H9 (cell line): ENCODE measurements at regions not wholly inside any gene's neighbourhood (a gene's known extent, or its start where the extent isn't known, plus 50 kb on each side); places are given as distances from the start of the nearest gene placed in this dataset.

Experiments used
- DNase-seq: peaks from one replicate; pipeline ENCODE4 v3.0.0-alpha.2; 2017
- H2AFZ ChIP-seq: one replicate; pipeline ENCODE4 v1.6.1; 2013; ENCODE audit warnings: mild to moderate bottlenecking, low read length, control low read depth, moderate library complexity
- H2AK5ac ChIP-seq: 2 replicates; pipeline ENCODE4 v1.6.1; 2013; ENCODE audit warnings: low read length, control low read depth, mixed read lengths; ENCODE audit not compliant: insufficient read length
- H2BK120ac ChIP-seq: one replicate; pipeline ENCODE4 v1.6.1; 2013; ENCODE audit warnings: low read depth, mild to moderate bottlenecking, low read length, control low read depth, inconsistent platforms; ENCODE audit not compliant: poor library complexity, severe bottlenecking
- H2BK12ac ChIP-seq: 2 replicates; pipeline ENCODE4 v1.6.1; 2013; ENCODE audit warnings: low read length, control low read depth, mixed read lengths, low read depth; ENCODE audit not compliant: insufficient read length
- H2BK15ac ChIP-seq: 2 replicates; pipeline ENCODE4 v1.6.1; 2013; ENCODE audit warnings: low read depth, low read length, control low read depth
- H2BK20ac ChIP-seq: one replicate; pipeline ENCODE4 v1.6.1; 2013; ENCODE audit warnings: low read depth, mild to moderate bottlenecking, low read length, control low read depth, inconsistent platforms; ENCODE audit not compliant: poor library complexity, severe bottlenecking
- H2BK5ac ChIP-seq: 2 replicates; pipeline ENCODE4 v1.6.1; 2013; ENCODE audit warnings: low read length, control low read depth, mixed read lengths; ENCODE audit not compliant: insufficient read length
- H3K14ac ChIP-seq: 2 replicates; pipeline ENCODE4 v1.6.1; 2013; ENCODE audit warnings: low read length, control low read depth; ENCODE audit not compliant: insufficient read depth
- H3K18ac ChIP-seq: 2 replicates; pipeline ENCODE4 v1.6.1; 2013; ENCODE audit warnings: low read depth, mild to moderate bottlenecking, mixed read lengths, low read length, control low read depth; ENCODE audit not compliant: insufficient read length
- H3K23ac ChIP-seq: 2 replicates; pipeline ENCODE4 v1.6.1; 2013; ENCODE audit warnings: low read length, control low read depth, mixed read lengths, low read depth; ENCODE audit not compliant: insufficient read length
- H3K23me2 ChIP-seq: 2 replicates; pipeline ENCODE4 v1.6.1; 2013; ENCODE audit warnings: low read depth, mild to moderate bottlenecking, mixed read lengths, low read length, control low read depth; ENCODE audit not compliant: insufficient read length, poor library complexity, severe bottlenecking
- H3K27ac ChIP-seq: 2 replicates; pipeline ENCODE4 v1.5.1; 2013; ENCODE audit warnings: low read length, control low read depth, mixed read lengths, low read depth; ENCODE audit not compliant: insufficient read length
- H3K27me3 ChIP-seq: 2 replicates; pipeline ENCODE4 v1.6.1; 2013; ENCODE audit warnings: low read length, control low read depth, inconsistent platforms; ENCODE audit not compliant: insufficient read depth
- H3K4ac ChIP-seq: 2 replicates; pipeline ENCODE4 v1.6.1; 2013; ENCODE audit warnings: low read depth, mild to moderate bottlenecking, control low read depth, inconsistent platforms, low read length, moderate library complexity
- H3K4me1 ChIP-seq: 2 replicates; pipeline ENCODE4 v1.6.1; 2013; ENCODE audit warnings: low read length, control low read depth, inconsistent platforms; ENCODE audit not compliant: insufficient read depth
- H3K4me2 ChIP-seq: 2 replicates; pipeline ENCODE4 v1.6.1; 2013; ENCODE audit warnings: low read length, control low read depth, mixed read lengths; ENCODE audit not compliant: insufficient read length, insufficient read depth
- H3K56ac ChIP-seq: 2 replicates; pipeline ENCODE4 v1.6.1; 2013; ENCODE audit warnings: low read depth, mild to moderate bottlenecking, mixed read lengths, low read length, control low read depth; ENCODE audit not compliant: insufficient read length
- H3K79me1 ChIP-seq: 2 replicates; pipeline ENCODE4 v1.6.1; 2013; ENCODE audit warnings: low read depth, mild to moderate bottlenecking, moderate library complexity, low read length, control low read depth, inconsistent platforms; ENCODE audit not compliant: insufficient read depth, poor library complexity, severe bottlenecking
- H3K79me2 ChIP-seq: 2 replicates; pipeline ENCODE4 v1.6.1; 2013; ENCODE audit warnings: low read length, control low read depth, inconsistent platforms; ENCODE audit not compliant: insufficient read depth
- H3K9ac ChIP-seq: 2 replicates; pipeline ENCODE4 v1.6.1; 2013; ENCODE audit warnings: low read length, control low read depth, mixed read lengths; ENCODE audit not compliant: insufficient read length; ENCODE audit errors: extremely low read depth
- H3K9me3 ChIP-seq: one replicate; pipeline ENCODE4 v1.6.1; 2013; ENCODE audit warnings: low read depth, low read length, inconsistent platforms; ENCODE audit not compliant: control insufficient read depth
- H3T11ph ChIP-seq: one replicate; pipeline ENCODE4 v1.6.1; 2013; ENCODE audit warnings: mild to moderate bottlenecking, low read length, control low read depth, inconsistent platforms
- H4K20me1 ChIP-seq: one replicate; pipeline ENCODE4 v1.6.1; 2013; ENCODE audit not compliant: control insufficient read depth, insufficient read length, insufficient read depth
- H4K5ac ChIP-seq: 2 replicates; pipeline ENCODE4 v1.6.1; 2013; ENCODE audit warnings: low read depth, mild to moderate bottlenecking, mixed read lengths, low read length, control low read depth; ENCODE audit not compliant: insufficient read length
- H4K8ac ChIP-seq: replicated peaks from 2 replicates; pipeline ENCODE4 v1.6.1; 2013; ENCODE audit warnings: low read length, control low read depth, mixed read lengths, low read depth; ENCODE audit not compliant: insufficient read length
- H4K91ac ChIP-seq: 2 replicates; pipeline ENCODE4 v1.6.1; 2013; ENCODE audit warnings: low read depth, mild to moderate bottlenecking, moderate library complexity, mixed read lengths, low read length, control low read depth; ENCODE audit not compliant: insufficient read length
- H3K27ac Mint-ChIP-seq, 3 experiments: 2 replicates in 2 of 3; 3 replicates in 1 of 3; pipeline ENCODE4 v1.8.0; 2020 to 2021; ENCODE audit warnings: mixed read lengths in 3 of 3, mild to moderate bottlenecking in 1 of 3, moderate library complexity in 1 of 3
- H3K27me3 Mint-ChIP-seq: 2 replicates; pipeline ENCODE4 v1.8.0; 2021; ENCODE audit warnings: low read depth, mild to moderate bottlenecking, moderate library complexity, mixed read lengths
- H3K36me3 Mint-ChIP-seq, 3 experiments: 2 replicates in 2 of 3; 3 replicates in 1 of 3; pipeline ENCODE4 v1.8.0; 2020 to 2021; ENCODE audit warnings: low read depth in 3 of 3, mixed read lengths in 3 of 3; ENCODE audit not compliant: insufficient read depth in 1 of 3
- H3K4me1 Mint-ChIP-seq, 2 experiments: 2 replicates each; pipeline ENCODE4 v1.8.0; 2020; ENCODE audit warnings: mixed read lengths in 2 of 2
- H3K4me3 Mint-ChIP-seq, 2 experiments: 2 replicates in 1 of 2; 3 replicates in 1 of 2; pipeline ENCODE4 v1.8.0; 2020 to 2021; ENCODE audit warnings: mild to moderate bottlenecking in 2 of 2, mixed read lengths in 2 of 2, moderate library complexity in 1 of 2
- H3K9me3 Mint-ChIP-seq, 2 experiments: 2 replicates in 1 of 2; 3 replicates in 1 of 2; pipeline ENCODE4 v1.8.0; 2020; ENCODE audit warnings: mild to moderate bottlenecking in 2 of 2, mixed read lengths in 2 of 2, moderate library complexity in 1 of 2
- WGBS: extraction: QIAGEN DNeasy Blood & Tissue Kit; methylation state at CpG from one replicate; pipeline ENCODE4 v1.1.7; 2013; ENCODE audit warnings: missing lambda C conversion rate, low lambda C conversion rate, mixed read lengths; ENCODE audit not compliant: insufficient read length; ENCODE audit errors: extremely low coverage; 5-methylcytosine and 5-hydroxymethylcytosine counted together
- TF ChIP-seq, protein P1 (sequence below): fragments of 200-600 bp; sonication (generic); conservative IDR thresholded peaks from 3 replicates; pipeline ENCODE4 v1.8.0; 2021; ENCODE audit warnings: antibody characterized with exemption, mild to moderate bottlenecking

DNA sequence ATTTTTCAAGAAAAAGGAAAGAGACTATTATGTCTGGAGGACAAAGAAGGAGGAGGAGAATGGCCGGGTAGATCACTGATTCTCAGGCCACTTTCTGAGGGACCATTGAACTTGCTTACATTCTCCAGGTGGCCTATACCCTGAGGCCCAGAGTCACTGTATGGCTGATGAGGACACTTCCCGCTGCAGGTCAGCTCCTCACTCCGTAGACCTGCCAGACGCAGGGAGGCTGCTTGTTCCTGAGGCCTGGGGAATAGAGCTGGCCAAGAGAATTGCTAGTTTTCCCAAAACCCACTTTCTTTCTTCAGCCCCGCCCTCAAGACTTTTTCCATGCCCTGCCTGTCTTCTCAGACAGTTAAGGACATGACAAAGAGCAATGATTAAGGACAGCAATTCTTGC is 510.5 kb upstream of the TBX3 start:
- H3K79me1 ChIP-seq: no peaks in the 10 kb centered on the region
- whole genome bisulfite sequencing: no CpG with 5 or more reads among the region's 5 CpGs
- Mint-ChIP-seq H3K27ac (peak overlapping the region in 1 of 3 experiments; percentile 82; a peak in 2 of 7 replicates), H3K9me3 (peaks cover 3 to 4% of the 10 kb centered on the region in 2 experiments; a peak in 3 of 5 replicates), H3K4me1 (peaks cover 10 to 15% of the 10 kb centered on the region in 2 experiments), H3K36me3 (peaks cover 0 to 9% (median 0%) of the 10 kb centered on the region in 3 experiments; a peak in 4 of 7 replicates), H3K4me3 (no peak overlapping the region), H3K27me3 (no peaks in the 10 kb centered on the region)
- no peak overlapping the region for H3K18ac ChIP-seq
- H3K4me2 ChIP-seq: no peak overlapping the region
- H3K4me1 ChIP-seq: no peaks in the 10 kb centered on the region; the same call in 1 of the 2 replicates
- H2BK15ac ChIP-seq: no peak overlapping the region
- H3K4ac ChIP-seq: no peak overlapping the region
- no peak overlapping the region for H4K91ac ChIP-seq
- H2AK5ac ChIP-seq: no peak overlapping the region
- no peak overlapping the region for H2BK5ac ChIP-seq
- H3K23me2 ChIP-seq: no peaks in the 10 kb centered on the region
- no peaks in the 10 kb centered on the region for H3K79me2 ChIP-seq
- H2BK12ac ChIP-seq: no peak overlapping the region
- H4K5ac ChIP-seq: no peak overlapping the region
- no peaks in the 10 kb centered on the region for H3K9me3 ChIP-seq
- TF ChIP-seq, protein P1, sequence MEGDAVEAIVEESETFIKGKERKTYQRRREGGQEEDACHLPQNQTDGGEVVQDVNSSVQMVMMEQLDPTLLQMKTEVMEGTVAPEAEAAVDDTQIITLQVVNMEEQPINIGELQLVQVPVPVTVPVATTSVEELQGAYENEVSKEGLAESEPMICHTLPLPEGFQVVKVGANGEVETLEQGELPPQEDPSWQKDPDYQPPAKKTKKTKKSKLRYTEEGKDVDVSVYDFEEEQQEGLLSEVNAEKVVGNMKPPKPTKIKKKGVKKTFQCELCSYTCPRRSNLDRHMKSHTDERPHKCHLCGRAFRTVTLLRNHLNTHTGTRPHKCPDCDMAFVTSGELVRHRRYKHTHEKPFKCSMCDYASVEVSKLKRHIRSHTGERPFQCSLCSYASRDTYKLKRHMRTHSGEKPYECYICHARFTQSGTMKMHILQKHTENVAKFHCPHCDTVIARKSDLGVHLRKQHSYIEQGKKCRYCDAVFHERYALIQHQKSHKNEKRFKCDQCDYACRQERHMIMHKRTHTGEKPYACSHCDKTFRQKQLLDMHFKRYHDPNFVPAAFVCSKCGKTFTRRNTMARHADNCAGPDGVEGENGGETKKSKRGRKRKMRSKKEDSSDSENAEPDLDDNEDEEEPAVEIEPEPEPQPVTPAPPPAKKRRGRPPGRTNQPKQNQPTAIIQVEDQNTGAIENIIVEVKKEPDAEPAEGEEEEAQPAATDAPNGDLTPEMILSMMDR: no peak
- no peak overlapping the region for H3K9ac ChIP-seq
- H4K20me1 ChIP-seq: no peaks in the 10 kb centered on the region
- DNase-seq: no peak
- no peaks in the 10 kb centered on the region for H3K27me3 ChIP-seq
- no peak overlapping the region for H2AFZ ChIP-seq
- no peak overlapping the region for H3K27ac ChIP-seq
- H2BK20ac ChIP-seq: no peak overlapping the region
- no peak overlapping the region for H4K8ac ChIP-seq
- H2BK120ac ChIP-seq: no peak overlapping the region
- H3K14ac ChIP-seq: no peak overlapping the region
- H3T11ph ChIP-seq: no peak overlapping the region
- no peak overlapping the region for H3K23ac ChIP-seq
- no peak overlapping the region for H3K56ac ChIP-seq
